H1 (cell line): ENCODE measurements at regions not wholly inside any gene's neighbourhood (a gene's known extent, or its start where the extent isn't known, plus 50 kb on each side); places are given as distances from the start of the nearest gene placed in this dataset.

ENCODE experiments used
- KDM5A ChIP-seq: fragments of 200-600 bp; IDR thresholded peaks from 2 replicates; pipeline ENCODE4 v1.7.1; 2012; ENCODE audit warnings: mild to moderate bottlenecking, low read length, inconsistent platforms, mixed read lengths
- TF ChIP-seq, protein P1 (sequence below): fragments of 300-600 bp; sonication (generic); IDR thresholded peaks from 2 replicates; pipeline ENCODE4 v1.7.1; 2012; ENCODE audit warnings: low read length, moderate library complexity, mild to moderate bottlenecking, inconsistent platforms; ENCODE audit not compliant: insufficient replicate concordance

GRCh38 chr10:78298835-78299234 is 265.2 kb downstream of the RPS24 start (continued):
- TF ChIP-seq, protein P1, sequence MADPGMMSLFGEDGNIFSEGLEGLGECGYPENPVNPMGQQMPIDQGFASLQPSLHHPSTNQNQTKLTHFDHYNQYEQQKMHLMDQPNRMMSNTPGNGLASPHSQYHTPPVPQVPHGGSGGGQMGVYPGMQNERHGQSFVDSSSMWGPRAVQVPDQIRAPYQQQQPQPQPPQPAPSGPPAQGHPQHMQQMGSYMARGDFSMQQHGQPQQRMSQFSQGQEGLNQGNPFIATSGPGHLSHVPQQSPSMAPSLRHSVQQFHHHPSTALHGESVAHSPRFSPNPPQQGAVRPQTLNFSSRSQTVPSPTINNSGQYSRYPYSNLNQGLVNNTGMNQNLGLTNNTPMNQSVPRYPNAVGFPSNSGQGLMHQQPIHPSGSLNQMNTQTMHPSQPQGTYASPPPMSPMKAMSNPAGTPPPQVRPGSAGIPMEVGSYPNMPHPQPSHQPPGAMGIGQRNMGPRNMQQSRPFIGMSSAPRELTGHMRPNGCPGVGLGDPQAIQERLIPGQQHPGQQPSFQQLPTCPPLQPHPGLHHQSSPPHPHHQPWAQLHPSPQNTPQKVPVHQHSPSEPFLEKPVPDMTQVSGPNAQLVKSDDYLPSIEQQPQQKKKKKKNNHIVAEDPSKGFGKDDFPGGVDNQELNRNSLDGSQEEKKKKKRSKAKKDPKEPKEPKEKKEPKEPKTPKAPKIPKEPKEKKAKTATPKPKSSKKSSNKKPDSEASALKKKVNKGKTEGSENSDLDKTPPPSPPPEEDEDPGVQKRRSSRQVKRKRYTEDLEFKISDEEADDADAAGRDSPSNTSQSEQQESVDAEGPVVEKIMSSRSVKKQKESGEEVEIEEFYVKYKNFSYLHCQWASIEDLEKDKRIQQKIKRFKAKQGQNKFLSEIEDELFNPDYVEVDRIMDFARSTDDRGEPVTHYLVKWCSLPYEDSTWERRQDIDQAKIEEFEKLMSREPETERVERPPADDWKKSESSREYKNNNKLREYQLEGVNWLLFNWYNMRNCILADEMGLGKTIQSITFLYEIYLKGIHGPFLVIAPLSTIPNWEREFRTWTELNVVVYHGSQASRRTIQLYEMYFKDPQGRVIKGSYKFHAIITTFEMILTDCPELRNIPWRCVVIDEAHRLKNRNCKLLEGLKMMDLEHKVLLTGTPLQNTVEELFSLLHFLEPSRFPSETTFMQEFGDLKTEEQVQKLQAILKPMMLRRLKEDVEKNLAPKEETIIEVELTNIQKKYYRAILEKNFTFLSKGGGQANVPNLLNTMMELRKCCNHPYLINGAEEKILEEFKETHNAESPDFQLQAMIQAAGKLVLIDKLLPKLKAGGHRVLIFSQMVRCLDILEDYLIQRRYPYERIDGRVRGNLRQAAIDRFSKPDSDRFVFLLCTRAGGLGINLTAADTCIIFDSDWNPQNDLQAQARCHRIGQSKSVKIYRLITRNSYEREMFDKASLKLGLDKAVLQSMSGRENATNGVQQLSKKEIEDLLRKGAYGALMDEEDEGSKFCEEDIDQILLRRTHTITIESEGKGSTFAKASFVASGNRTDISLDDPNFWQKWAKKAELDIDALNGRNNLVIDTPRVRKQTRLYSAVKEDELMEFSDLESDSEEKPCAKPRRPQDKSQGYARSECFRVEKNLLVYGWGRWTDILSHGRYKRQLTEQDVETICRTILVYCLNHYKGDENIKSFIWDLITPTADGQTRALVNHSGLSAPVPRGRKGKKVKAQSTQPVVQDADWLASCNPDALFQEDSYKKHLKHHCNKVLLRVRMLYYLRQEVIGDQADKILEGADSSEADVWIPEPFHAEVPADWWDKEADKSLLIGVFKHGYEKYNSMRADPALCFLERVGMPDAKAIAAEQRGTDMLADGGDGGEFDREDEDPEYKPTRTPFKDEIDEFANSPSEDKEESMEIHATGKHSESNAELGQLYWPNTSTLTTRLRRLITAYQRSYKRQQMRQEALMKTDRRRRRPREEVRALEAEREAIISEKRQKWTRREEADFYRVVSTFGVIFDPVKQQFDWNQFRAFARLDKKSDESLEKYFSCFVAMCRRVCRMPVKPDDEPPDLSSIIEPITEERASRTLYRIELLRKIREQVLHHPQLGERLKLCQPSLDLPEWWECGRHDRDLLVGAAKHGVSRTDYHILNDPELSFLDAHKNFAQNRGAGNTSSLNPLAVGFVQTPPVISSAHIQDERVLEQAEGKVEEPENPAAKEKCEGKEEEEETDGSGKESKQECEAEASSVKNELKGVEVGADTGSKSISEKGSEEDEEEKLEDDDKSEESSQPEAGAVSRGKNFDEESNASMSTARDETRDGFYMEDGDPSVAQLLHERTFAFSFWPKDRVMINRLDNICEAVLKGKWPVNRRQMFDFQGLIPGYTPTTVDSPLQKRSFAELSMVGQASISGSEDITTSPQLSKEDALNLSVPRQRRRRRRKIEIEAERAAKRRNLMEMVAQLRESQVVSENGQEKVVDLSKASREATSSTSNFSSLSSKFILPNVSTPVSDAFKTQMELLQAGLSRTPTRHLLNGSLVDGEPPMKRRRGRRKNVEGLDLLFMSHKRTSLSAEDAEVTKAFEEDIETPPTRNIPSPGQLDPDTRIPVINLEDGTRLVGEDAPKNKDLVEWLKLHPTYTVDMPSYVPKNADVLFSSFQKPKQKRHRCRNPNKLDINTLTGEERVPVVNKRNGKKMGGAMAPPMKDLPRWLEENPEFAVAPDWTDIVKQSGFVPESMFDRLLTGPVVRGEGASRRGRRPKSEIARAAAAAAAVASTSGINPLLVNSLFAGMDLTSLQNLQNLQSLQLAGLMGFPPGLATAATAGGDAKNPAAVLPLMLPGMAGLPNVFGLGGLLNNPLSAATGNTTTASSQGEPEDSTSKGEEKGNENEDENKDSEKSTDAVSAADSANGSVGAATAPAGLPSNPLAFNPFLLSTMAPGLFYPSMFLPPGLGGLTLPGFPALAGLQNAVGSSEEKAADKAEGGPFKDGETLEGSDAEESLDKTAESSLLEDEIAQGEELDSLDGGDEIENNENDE: no peak
- TF ChIP-seq KDM5A: no peak
